HepG2 (cell line): ENCODE measurements at regions not wholly inside any gene's neighbourhood (a gene's known extent, or its start where the extent isn't known, plus 50 kb on each side); places are given as distances from the start of the nearest gene placed in this dataset.

Experiments used
- ATAC-seq: fragments of 200-7000 bp; cut with Tn5 transposase; 3 replicates; pipeline ENCODE4 v1.9.1; 2020; ENCODE audit warnings: mild to moderate bottlenecking, moderate library complexity
- BruUV-seq: library from RNA; stranded (reverse); fragments of 400-500 nt; replicated peaks from 2 replicates; lab custom pipeline; 2021; lab: Mats Ljungman, UMichigan
- CTCF ChIA-PET: fragments of 300-600 bp; formaldehyde crosslinking; extraction: SDS; loops from one replicate; lab custom pipeline; 2021; ENCODE audit warnings: low total read pairs, inconsistent platforms, low intra/inter-chr PET ratio; lab: Yijun Ruan, JAX
- POLR2A ChIA-PET: fragments of 350-600 bp; sonication (Branson Sonifier 250); formaldehyde crosslinking; loops from one replicate; lab custom pipeline; 2020; ENCODE audit warnings: antibody characterized with exemption, inconsistent platforms; lab: Yijun Ruan, JAX
- DNase-seq: peaks from one replicate; pipeline ENCODE4 v3.0.0-alpha.2; 2015; ENCODE audit warnings: low spot score
- FAIRE-seq: peaks from 3 replicates; lab custom pipeline; 2011; peaks lifted over from hg19 to GRCh38; lab: Jason Lieb, UNC
- H2AFZ ChIP-seq: one replicate; pipeline ENCODE4 v1.6.1; 2011; ENCODE audit warnings: low read length, inconsistent platforms
- H3K27ac ChIP-seq: fragments of 300-600 bp; 3 replicates; pipeline ENCODE4 v1.8.0; 2011; ENCODE audit warnings: mixed run types, mild to moderate bottlenecking, mixed read lengths, low read length, inconsistent platforms; ENCODE audit not compliant: insufficient read depth; ENCODE audit errors: extremely low read length
- H3K27me3 ChIP-seq, 2 experiments: fragments of 200-600 bp in 1 of 2; 2 replicates in 1 of 2; 3 replicates in 1 of 2; pipeline versions ENCODE4 v1.6.0 to v1.8.0; 2011; ENCODE audit warnings: low read length in 2 of 2, mild to moderate bottlenecking in 2 of 2, moderate library complexity in 2 of 2, inconsistent platforms in 1 of 2; ENCODE audit not compliant: insufficient read depth in 2 of 2, control insufficient read depth in 1 of 2
- H3K36me3 ChIP-seq, 2 experiments: fragments of 200-600 bp in 1 of 2; replicated peaks in 1 of 2; 2 replicates in 1 of 2; 3 replicates in 1 of 2; pipeline versions ENCODE4 v1.5.1 to v1.8.0; 2011; ENCODE audit warnings: low read length in 2 of 2, inconsistent platforms in 1 of 2; ENCODE audit not compliant: insufficient read depth in 2 of 2, control insufficient read depth in 1 of 2
- H3K4me1 ChIP-seq: 2 replicates; pipeline ENCODE4 v1.5.1; 2012; ENCODE audit warnings: low read length, inconsistent platforms; ENCODE audit not compliant: insufficient read depth
- H3K4me2 ChIP-seq: 2 replicates; pipeline ENCODE4 v1.6.0; 2011; ENCODE audit warnings: low read depth, low read length, inconsistent platforms
- H3K4me3 ChIP-seq, 3 experiments: fragments of 200-600 bp in 1 of 3; sonication (generic), shearing (Covaris generic) in 1 of 3; replicated peaks in 1 of 3; 2 replicates each; pipeline ENCODE4 v1.5.1; 2011 to 2016; ENCODE audit warnings: low read length in 3 of 3, inconsistent platforms in 2 of 3, low read depth in 2 of 3, mild to moderate bottlenecking in 2 of 3, control low read depth in 1 of 3, mixed read lengths in 1 of 3; ENCODE audit not compliant: insufficient read depth in 1 of 3
- H3K79me2 ChIP-seq: one replicate; pipeline ENCODE4 v1.6.1; 2011; ENCODE audit warnings: low read length, inconsistent platforms; ENCODE audit not compliant: insufficient read depth
- H3K9ac ChIP-seq: 2 replicates; pipeline ENCODE4 v1.6.0; 2011; ENCODE audit warnings: mild to moderate bottlenecking, low read depth, low read length, inconsistent platforms; ENCODE audit not compliant: insufficient read depth
- H3K9me3 ChIP-seq: 2 replicates; pipeline ENCODE4 v1.5.1; 2012; ENCODE audit warnings: mild to moderate bottlenecking, low read length
- H4K20me1 ChIP-seq: 2 replicates; pipeline ENCODE4 v1.6.0; 2011; ENCODE audit warnings: inconsistent platforms, mild to moderate bottlenecking, low read length, moderate library complexity; ENCODE audit not compliant: insufficient read depth
- ARHGAP35 ChIP-seq: sonication (generic); formaldehyde crosslinking; IDR thresholded peaks from 2 replicates; pipeline ENCODE4 v1.9.0; 2022; ENCODE audit warnings: mild to moderate bottlenecking, inconsistent platforms, moderate library complexity, missing genetic modification reagents, borderline replicate concordance
- EHMT2 ChIP-seq: fragments of 200-600 bp; sonication (generic); IDR thresholded peaks from 2 replicates; pipeline ENCODE4 v1.7.0; 2017; ENCODE audit warnings: antibody characterized with exemption, low read depth, low read length, borderline replicate concordance
- FOXC1 ChIP-seq: sonication (generic); formaldehyde crosslinking; IDR thresholded peaks from 2 replicates; pipeline ENCODE4 v1.8.0; 2022; ENCODE audit warnings: mild to moderate bottlenecking, missing genetic modification reagents, borderline replicate concordance
- HCFC1 ChIP-seq: fragments of 150-350 bp; IDR thresholded peaks from 2 replicates; pipeline ENCODE4 v1.6.1; 2014; ENCODE audit warnings: low read depth, low read length
- HDAC6 ChIP-seq: fragments of 200-600 bp; sonication (generic); IDR thresholded peaks from 2 replicates; pipeline ENCODE4 v1.7.0; 2017; ENCODE audit warnings: mild to moderate bottlenecking, antibody characterized with exemption, low read length, low read depth
- HOXA5 ChIP-seq: sonication (generic); formaldehyde crosslinking; IDR thresholded peaks from 2 replicates; pipeline ENCODE4 v1.4.0; 2020; ENCODE audit warnings: missing genetic modification reagents
- HOXA7 ChIP-seq: sonication (generic); formaldehyde crosslinking; IDR thresholded peaks from 2 replicates; pipeline ENCODE4 v1.8.1; 2022; ENCODE audit warnings: mild to moderate bottlenecking, missing genetic modification reagents, moderate library complexity
- HOXA9 ChIP-seq: sonication (generic); formaldehyde crosslinking; IDR thresholded peaks from 2 replicates; pipeline ENCODE4 v1.8.1; 2022; ENCODE audit warnings: missing genetic modification reagents, mild to moderate bottlenecking, moderate library complexity, borderline replicate concordance
- IRF2 ChIP-seq: IDR thresholded peaks from 2 replicates; pipeline ENCODE4 v1.6.1; 2018; ENCODE audit warnings: missing genetic modification reagents, missing compliant biosample characterization
- MAFG ChIP-seq: sonication (generic); formaldehyde crosslinking; IDR thresholded peaks from 2 replicates; pipeline ENCODE4 v1.5.1; 2020; ENCODE audit warnings: mild to moderate bottlenecking, missing genetic modification reagents
- NR2C2 ChIP-seq: sonication (generic); formaldehyde crosslinking; IDR thresholded peaks from 2 replicates; pipeline ENCODE4 v1.4.0; 2020; ENCODE audit warnings: missing genetic modification reagents, mild to moderate bottlenecking, moderate library complexity, borderline replicate concordance
- TP53 ChIP-seq: sonication (generic); formaldehyde crosslinking; conservative IDR thresholded peaks from 2 replicates; pipeline ENCODE4 v1.4.0; 2020; ENCODE audit warnings: missing genetic modification reagents
- ZFX ChIP-seq: sonication (generic); formaldehyde crosslinking; IDR thresholded peaks from 2 replicates; pipeline ENCODE4 v1.4.0; 2020; ENCODE audit warnings: mild to moderate bottlenecking, low read depth, missing genetic modification reagents, moderate library complexity
- ZNF234 ChIP-seq: sonication (generic); formaldehyde crosslinking; conservative IDR thresholded peaks from 2 replicates; pipeline ENCODE4 v1.5.1; 2020; ENCODE audit warnings: mild to moderate bottlenecking, missing genetic modification reagents
- ZNF274 ChIP-seq: sonication (generic); formaldehyde crosslinking; IDR thresholded peaks from 2 replicates; pipeline ENCODE4 v1.5.1; 2020; ENCODE audit warnings: mild to moderate bottlenecking, missing genetic modification reagents
- ZNF83 ChIP-seq: sonication (generic); formaldehyde crosslinking; IDR thresholded peaks from 2 replicates; pipeline ENCODE4 v1.4.0; 2020; ENCODE audit warnings: missing genetic modification reagents, mild to moderate bottlenecking, borderline replicate concordance
- WGBS: methylation state at CpG from one replicate; pipeline ENCODE4 v1.1.6; 2017; ENCODE audit warnings: low lambda C conversion rate; 5-methylcytosine and 5-hydroxymethylcytosine counted together
- in situ Hi-C: cut with HindIII; loops from 2 replicates; pipeline ENCODE4 v1.10.0; 2017; ENCODE audit warnings: low pct_unique_long_range_greater_than_20kb; ENCODE audit not compliant: extremely low pct_ligation_motif_present
- intact Hi-C: fragments of 100-400 bp; cut with micrococcal nuclease; formaldehyde crosslinking; loops from one replicate; pipeline ENCODE4 v1.10.0; 2022; ENCODE audit not compliant: unreplicated experiment
- TF ChIP-seq, protein P1 (sequence below): sonication (generic); formaldehyde crosslinking; IDR thresholded peaks from 2 replicates; pipeline ENCODE4 v1.5.1; 2020; ENCODE audit warnings: missing genetic modification reagents, mild to moderate bottlenecking, borderline replicate concordance
- TF ChIP-seq, protein P2 (sequence below): sonication (generic); formaldehyde crosslinking; IDR thresholded peaks from 2 replicates; pipeline ENCODE4 v1.4.0; 2020; ENCODE audit warnings: mild to moderate bottlenecking, low read depth, missing genetic modification reagents

DNA sequence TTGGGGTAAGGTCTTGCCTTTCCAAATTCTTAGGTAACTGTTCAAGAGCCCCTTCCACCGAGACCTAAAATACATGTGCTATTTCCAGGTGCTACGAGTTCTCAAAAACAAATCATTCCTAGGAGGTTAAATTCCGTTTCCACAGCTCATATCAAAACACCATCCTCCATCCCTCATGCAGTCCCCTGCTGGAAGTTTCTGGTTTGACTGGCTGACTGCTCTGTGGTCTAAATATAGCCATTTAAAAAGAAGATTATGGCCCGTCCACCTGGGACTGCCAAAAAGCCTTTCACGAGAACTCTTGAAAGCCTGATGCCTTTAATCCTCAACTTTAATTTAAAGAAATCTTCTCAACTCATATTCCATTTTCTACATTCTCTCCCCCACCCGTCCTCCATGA lies 201.5 kb upstream of the MYL2 start:
- Histone ChIP-seq H3K4me3 (no peak overlapping the region), H4K20me1 (no peaks in the 10 kb centered on the region), H3K79me2 (no peaks in the 10 kb centered on the region), H3K27me3 (peaks cover 0 to 12% of the 10 kb centered on the region in 2 experiments; a peak in 3 of 5 replicates), H3K9me3 (no peaks in the 10 kb centered on the region), H3K9ac (no peak overlapping the region), H3K27ac (no peak overlapping the region), H3K4me1 (no peaks in the 10 kb centered on the region), H3K4me2 (no peak overlapping the region), H2AFZ (no peak overlapping the region), H3K36me3 (no peaks in the 10 kb centered on the region)
- in situ Hi-C loops, result no loop called here
- ATAC-seq (no peak), DNase-seq (no peak), FAIRE-seq (no peak)
- 21% methylated on average over 6 of the region's 6 CpGs for WGBS
- POLR2A ChIA-PET, result no interaction called here
- no TSS peak for BruUV-seq
- intact Hi-C loops, result no loop called here
- CTCF ChIA-PET, result no interaction called here
- TF ChIP-seq MAFG (no peak), HOXA9 (CRISPR knock-in tag) (no peak), EHMT2 (no peak), ZNF274 (no peak), ARHGAP35 (CRISPR knock-in tag) (no peak), TP53 (CRISPR knock-in tag) (no peak), HCFC1 (no peak), ZNF83 (CRISPR knock-in tag) (no peak), FOXC1 (no peak), ZFX (CRISPR knock-in tag) (no peak), HOXA7 (no peak), HOXA5 (no peak), HDAC6 (no peak), NR2C2 (CRISPR knock-in tag) (no peak), IRF2 (CRISPR knock-in tag) (no peak), ZNF234 (CRISPR knock-in tag) (no peak)
- TF ChIP-seq, protein P1, sequence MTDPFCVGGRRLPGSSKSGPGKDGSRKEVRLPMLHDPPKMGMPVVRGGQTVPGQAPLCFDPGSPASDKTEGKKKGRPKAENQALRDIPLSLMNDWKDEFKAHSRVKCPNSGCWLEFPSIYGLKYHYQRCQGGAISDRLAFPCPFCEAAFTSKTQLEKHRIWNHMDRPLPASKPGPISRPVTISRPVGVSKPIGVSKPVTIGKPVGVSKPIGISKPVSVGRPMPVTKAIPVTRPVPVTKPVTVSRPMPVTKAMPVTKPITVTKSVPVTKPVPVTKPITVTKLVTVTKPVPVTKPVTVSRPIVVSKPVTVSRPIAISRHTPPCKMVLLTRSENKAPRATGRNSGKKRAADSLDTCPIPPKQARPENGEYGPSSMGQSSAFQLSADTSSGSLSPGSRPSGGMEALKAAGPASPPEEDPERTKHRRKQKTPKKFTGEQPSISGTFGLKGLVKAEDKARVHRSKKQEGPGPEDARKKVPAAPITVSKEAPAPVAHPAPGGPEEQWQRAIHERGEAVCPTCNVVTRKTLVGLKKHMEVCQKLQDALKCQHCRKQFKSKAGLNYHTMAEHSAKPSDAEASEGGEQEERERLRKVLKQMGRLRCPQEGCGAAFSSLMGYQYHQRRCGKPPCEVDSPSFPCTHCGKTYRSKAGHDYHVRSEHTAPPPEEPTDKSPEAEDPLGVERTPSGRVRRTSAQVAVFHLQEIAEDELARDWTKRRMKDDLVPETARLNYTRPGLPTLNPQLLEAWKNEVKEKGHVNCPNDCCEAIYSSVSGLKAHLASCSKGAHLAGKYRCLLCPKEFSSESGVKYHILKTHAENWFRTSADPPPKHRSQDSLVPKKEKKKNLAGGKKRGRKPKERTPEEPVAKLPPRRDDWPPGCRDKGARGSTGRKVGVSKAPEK (CRISPR knock-in tag), result no peak
- TF ChIP-seq, protein P2, sequence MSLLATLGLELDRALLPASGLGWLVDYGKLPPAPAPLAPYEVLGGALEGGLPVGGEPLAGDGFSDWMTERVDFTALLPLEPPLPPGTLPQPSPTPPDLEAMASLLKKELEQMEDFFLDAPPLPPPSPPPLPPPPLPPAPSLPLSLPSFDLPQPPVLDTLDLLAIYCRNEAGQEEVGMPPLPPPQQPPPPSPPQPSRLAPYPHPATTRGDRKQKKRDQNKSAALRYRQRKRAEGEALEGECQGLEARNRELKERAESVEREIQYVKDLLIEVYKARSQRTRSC, result no peak
